IMR-90 (cell line): ENCODE measurements at regions not wholly inside any gene's neighbourhood (a gene's known extent, or its start where the extent isn't known, plus 50 kb on each side); places are given as distances from the start of the nearest gene placed in this dataset.
"Not testable (repeated sequence)": the region's sequence is repeated elsewhere in the genome, so short reads cannot be mapped to it uniquely, and the experiment has no call there.

Experiments
- ATAC-seq: fragments of 200-7000 bp; cut with Tn5 transposase; 2 replicates; pipeline ENCODE4 v1.9.1; 2020; ENCODE audit warnings: low read depth, mild to moderate bottlenecking, moderate library complexity
- BruUV-seq: library from RNA; stranded (reverse); fragments of 400-500 nt; replicated peaks from 2 replicates; lab custom pipeline; 2021; lab: Mats Ljungman, UMichigan
- CTCF ChIA-PET: fragments of 300-600 bp; formaldehyde crosslinking; extraction: SDS; loops from one replicate; lab custom pipeline; 2021; ENCODE audit warnings: antibody characterized with exemption; lab: Yijun Ruan, JAX
- POLR2A ChIA-PET: fragments of 300-600 bp; sonication (Branson Sonifier 250); formaldehyde crosslinking; loops from one replicate; lab custom pipeline; 2022; ENCODE audit warnings: antibody characterized with exemption; ENCODE audit not compliant: unreplicated experiment; lab: Charles Lee
- DNase-seq: peaks from one replicate; pipeline ENCODE4 v3.0.0; 2013
- H2AFZ ChIP-seq: replicated peaks from 2 replicates; pipeline ENCODE3; 2013; ENCODE audit warnings: low read length, mild to moderate bottlenecking; ENCODE audit not compliant: poor library complexity
- H2AK5ac ChIP-seq: 2 replicates; pipeline ENCODE4 v1.6.1; 2013; ENCODE audit warnings: low read depth, low read length, inconsistent platforms
- H2AK9ac ChIP-seq: replicated peaks from 2 replicates; pipeline ENCODE3; 2013; ENCODE audit warnings: mild to moderate bottlenecking, low read depth, low read length, moderate library complexity; ENCODE audit not compliant: poor library complexity
- H2BK120ac ChIP-seq: 2 replicates; pipeline ENCODE4 v1.6.1; 2013; ENCODE audit warnings: low read depth, low read length, inconsistent platforms
- H2BK15ac ChIP-seq: 3 replicates; pipeline ENCODE4 v1.6.1; 2013; ENCODE audit warnings: low read depth, low read length, inconsistent platforms
- H2BK20ac ChIP-seq: 2 replicates; pipeline ENCODE4 v1.6.1; 2013; ENCODE audit warnings: low read depth, mild to moderate bottlenecking, inconsistent platforms, low read length, moderate library complexity
- H2BK5ac ChIP-seq: 2 replicates; pipeline ENCODE4 v1.6.1; 2013; ENCODE audit warnings: mild to moderate bottlenecking, low read depth, low read length, inconsistent platforms; ENCODE audit not compliant: poor library complexity, severe bottlenecking
- H3K14ac ChIP-seq: replicated peaks from 2 replicates; pipeline ENCODE4 v1.6.1; 2013; ENCODE audit warnings: low read depth, low read length, inconsistent platforms
- H3K18ac ChIP-seq: 2 replicates; pipeline ENCODE4 v1.6.1; 2013; ENCODE audit warnings: low read depth, low read length, control low read depth
- H3K23ac ChIP-seq: 2 replicates; pipeline ENCODE4 v1.6.1; 2013; ENCODE audit warnings: low read depth, low read length, inconsistent platforms
- H3K27ac ChIP-seq: 2 replicates; pipeline ENCODE4 v1.5.1; 2013; ENCODE audit warnings: mild to moderate bottlenecking, control low read depth, low read length; ENCODE audit not compliant: insufficient read depth
- H3K27me3 ChIP-seq: 2 replicates; pipeline ENCODE4 v1.6.1; 2013; ENCODE audit warnings: low read length; ENCODE audit not compliant: control insufficient read depth, insufficient read depth
- H3K36me3 ChIP-seq: 2 replicates; pipeline ENCODE4 v1.6.1; 2013; ENCODE audit warnings: low read length, mixed read lengths; ENCODE audit not compliant: control insufficient read depth, insufficient read depth
- H3K4ac ChIP-seq: 2 replicates; pipeline ENCODE4 v1.6.1; 2013; ENCODE audit warnings: low read depth, low read length, inconsistent platforms
- H3K4me1 ChIP-seq: 2 replicates; pipeline ENCODE4 v1.6.1; 2013; ENCODE audit warnings: low read length, mixed read lengths; ENCODE audit not compliant: control insufficient read depth, insufficient read depth
- H3K4me2 ChIP-seq: 2 replicates; pipeline ENCODE4 v1.6.1; 2013; ENCODE audit warnings: low read depth, mild to moderate bottlenecking, control low read depth, low read length, moderate library complexity
- H3K4me3 ChIP-seq: 2 replicates; pipeline ENCODE4 v1.5.1; 2013; ENCODE audit warnings: low read depth, mild to moderate bottlenecking, control low read depth, low read length, moderate library complexity; ENCODE audit not compliant: insufficient read depth
- H3K56ac ChIP-seq: 2 replicates; pipeline ENCODE4 v1.6.1; 2013; ENCODE audit warnings: low read length, inconsistent platforms; ENCODE audit not compliant: insufficient read depth; ENCODE audit errors: extremely low read depth
- H3K79me1 ChIP-seq, 2 experiments: 2 replicates each; pipeline ENCODE4 v1.6.1; 2013; ENCODE audit warnings: low read length in 2 of 2, inconsistent platforms in 1 of 2, low read depth in 1 of 2
- H3K9ac ChIP-seq: 2 replicates; pipeline ENCODE4 v1.6.1; 2013; ENCODE audit warnings: low read depth, low read length, control low read depth
- H3K9me1 ChIP-seq: 2 replicates; pipeline ENCODE4 v1.6.1; 2013; ENCODE audit warnings: low read length, inconsistent platforms; ENCODE audit not compliant: insufficient read depth
- H3K9me3 ChIP-seq: 2 replicates; pipeline ENCODE4 v1.6.1; 2013; ENCODE audit warnings: low read length; ENCODE audit not compliant: control insufficient read depth, insufficient read depth
- H4K20me1 ChIP-seq: 2 replicates; pipeline ENCODE4 v1.6.1; 2013; ENCODE audit warnings: low read length, inconsistent platforms; ENCODE audit not compliant: insufficient read depth
- H4K5ac ChIP-seq: 2 replicates; pipeline ENCODE4 v1.6.1; 2013; ENCODE audit warnings: mild to moderate bottlenecking, low read depth, low read length, control low read depth
- H4K8ac ChIP-seq, 2 experiments: 2 replicates each; pipeline ENCODE4 v1.6.1; 2013; ENCODE audit warnings: low read depth in 2 of 2, low read length in 2 of 2, control low read depth in 1 of 2, inconsistent platforms in 1 of 2
- H4K91ac ChIP-seq: 2 replicates; pipeline ENCODE4 v1.6.1; 2013; ENCODE audit warnings: low read depth, low read length, inconsistent platforms; ENCODE audit not compliant: insufficient read depth
- WGBS, 2 experiments: methylation state at CpG; one replicate each; pipeline versions ENCODE4 v1.1.5 to v1.1.7; 2013; ENCODE audit warnings: missing lambda C conversion rate in 2 of 2; ENCODE audit not compliant: insufficient read length in 1 of 2; ENCODE audit errors: extremely low coverage in 2 of 2; 5-methylcytosine and 5-hydroxymethylcytosine counted together
- dilution Hi-C: fragments of 300-500 bp; cut with HindIII; formaldehyde crosslinking; loops from one replicate; pipeline ENCODE4 v1.14.3; 2018; ENCODE audit warnings: low sequenced_read_pairs; ENCODE audit not compliant: unreplicated experiment
- in situ Hi-C: fragments of 300-500 bp; cut with MboI; formaldehyde crosslinking; loops from 3 replicates; pipeline ENCODE4 v1.14.3; 2019; ENCODE audit warnings: low sequenced_read_pairs, inconsistent platforms, mixed read lengths
- intact Hi-C: fragments of 100-400 bp; cut with micrococcal nuclease; formaldehyde crosslinking; loops from 2 replicates; pipeline ENCODE4 v1.10.0; 2022

DNA sequence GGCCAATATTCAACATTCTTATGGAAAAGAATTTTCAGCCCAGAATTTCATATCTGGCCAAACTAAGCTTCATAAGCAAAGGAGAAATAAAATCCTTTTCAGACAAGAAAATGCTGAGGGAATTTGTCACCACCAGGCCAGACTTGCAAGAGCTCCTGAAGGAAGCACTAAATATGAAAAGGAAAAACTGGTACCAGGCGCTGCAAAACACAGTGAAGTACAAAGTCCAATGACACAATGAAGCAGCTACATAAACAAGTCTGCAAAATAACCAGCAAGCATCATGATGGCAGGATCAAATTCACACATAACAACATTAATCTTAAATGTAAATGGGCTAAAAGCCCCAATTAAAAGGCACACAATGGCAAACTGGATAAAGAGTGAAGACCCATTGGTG is 126.2 kb downstream of the MTERF1 start:
- intact Hi-C loops, CTCF ChIA-PET: not testable (repeated sequence)

DNA sequence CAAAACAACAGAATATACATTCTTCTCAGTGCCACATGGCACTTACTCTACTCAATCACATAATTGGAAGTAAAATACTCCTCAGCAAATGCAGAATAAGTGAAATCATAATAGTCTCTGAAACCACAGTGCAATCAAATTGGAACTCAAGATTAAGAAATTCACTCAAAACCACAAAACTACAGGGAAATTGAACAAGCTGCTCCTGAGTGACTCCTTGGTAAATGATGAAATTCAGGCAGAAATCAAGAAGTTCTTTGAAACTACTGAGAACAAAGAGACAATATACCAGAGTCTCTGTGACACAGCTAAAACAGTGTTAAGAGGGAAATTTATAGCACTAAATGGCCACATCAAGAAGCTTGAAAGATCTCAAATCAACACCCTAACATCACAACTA is 125.4 kb downstream of the MTERF1 start:
- H4K5ac ChIP-seq, H3K4ac ChIP-seq, H3K4me1 ChIP-seq, H2BK5ac ChIP-seq, H3K9me1 ChIP-seq, H3K56ac ChIP-seq, H3K4me2 ChIP-seq, intact Hi-C loops, H4K20me1 ChIP-seq, H2BK120ac ChIP-seq, dilution Hi-C loops, H3K27ac ChIP-seq, ATAC-seq, in situ Hi-C loops, POLR2A ChIA-PET, H4K8ac ChIP-seq, BruUV-seq, H2AFZ ChIP-seq, H3K9ac ChIP-seq, H3K4me3 ChIP-seq, H3K79me1 ChIP-seq, H3K18ac ChIP-seq, H3K23ac ChIP-seq, H2BK20ac ChIP-seq, H3K9me3 ChIP-seq, H4K91ac ChIP-seq, H2AK5ac ChIP-seq, H2BK15ac ChIP-seq, H3K36me3 ChIP-seq, H2AK9ac ChIP-seq, H3K14ac ChIP-seq, DNase-seq, CTCF ChIA-PET, H3K27me3 ChIP-seq: not testable (repeated sequence)

More for the DNA sequence above, 126.2 kb downstream of the MTERF1 start:
- BruUV-seq, DNase-seq, H4K8ac ChIP-seq, H2AFZ ChIP-seq, H3K56ac ChIP-seq, H2BK20ac ChIP-seq, H2BK120ac ChIP-seq, H2BK15ac ChIP-seq, H3K14ac ChIP-seq, H2AK5ac ChIP-seq, H4K20me1 ChIP-seq, H3K27me3 ChIP-seq, H3K4me2 ChIP-seq, POLR2A ChIA-PET, H4K5ac ChIP-seq, H3K4me1 ChIP-seq, dilution Hi-C loops, H3K27ac ChIP-seq, in situ Hi-C loops, H3K9me1 ChIP-seq, H3K23ac ChIP-seq, H3K9me3 ChIP-seq, H3K4me3 ChIP-seq, ATAC-seq, H3K9ac ChIP-seq, H2BK5ac ChIP-seq, H2AK9ac ChIP-seq, H4K91ac ChIP-seq, H3K4ac ChIP-seq, H3K18ac ChIP-seq, H3K79me1 ChIP-seq, H3K36me3 ChIP-seq: not testable (repeated sequence)
- WGBS, 2 experiments: no CpG with 5 or more reads among the region's 1 CpG
